IMR-90 (cell line): ENCODE measurements at regions not wholly inside any gene's neighbourhood (a gene's known extent, or its start where the extent isn't known, plus 50 kb on each side); places are given as distances from the start of the nearest gene placed in this dataset.

Experiments used
- ATAC-seq: fragments of 200-7000 bp; cut with Tn5 transposase; 2 replicates; pipeline ENCODE4 v1.9.1; 2020; ENCODE audit warnings: low read depth, mild to moderate bottlenecking, moderate library complexity
- BruUV-seq: library from RNA; stranded (reverse); fragments of 400-500 nt; replicated peaks from 2 replicates; lab custom pipeline; 2021; lab: Mats Ljungman, UMichigan
- CTCF ChIA-PET: fragments of 300-600 bp; formaldehyde crosslinking; extraction: SDS; loops from one replicate; lab custom pipeline; 2021; ENCODE audit warnings: antibody characterized with exemption; lab: Yijun Ruan, JAX
- POLR2A ChIA-PET: fragments of 300-600 bp; sonication (Branson Sonifier 250); formaldehyde crosslinking; loops from one replicate; lab custom pipeline; 2022; ENCODE audit warnings: antibody characterized with exemption; ENCODE audit not compliant: unreplicated experiment; lab: Charles Lee
- DNase-seq: peaks from one replicate; pipeline ENCODE4 v3.0.0; 2013
- H2AFZ ChIP-seq: replicated peaks from 2 replicates; pipeline ENCODE3; 2013; ENCODE audit warnings: low read length, mild to moderate bottlenecking; ENCODE audit not compliant: poor library complexity
- H2AK5ac ChIP-seq: 2 replicates; pipeline ENCODE4 v1.6.1; 2013; ENCODE audit warnings: low read depth, low read length, inconsistent platforms
- H2AK9ac ChIP-seq: replicated peaks from 2 replicates; pipeline ENCODE3; 2013; ENCODE audit warnings: mild to moderate bottlenecking, low read depth, low read length, moderate library complexity; ENCODE audit not compliant: poor library complexity
- H2BK120ac ChIP-seq: 2 replicates; pipeline ENCODE4 v1.6.1; 2013; ENCODE audit warnings: low read depth, low read length, inconsistent platforms
- H2BK15ac ChIP-seq: 3 replicates; pipeline ENCODE4 v1.6.1; 2013; ENCODE audit warnings: low read depth, low read length, inconsistent platforms
- H2BK20ac ChIP-seq: 2 replicates; pipeline ENCODE4 v1.6.1; 2013; ENCODE audit warnings: low read depth, mild to moderate bottlenecking, inconsistent platforms, low read length, moderate library complexity
- H2BK5ac ChIP-seq: 2 replicates; pipeline ENCODE4 v1.6.1; 2013; ENCODE audit warnings: mild to moderate bottlenecking, low read depth, low read length, inconsistent platforms; ENCODE audit not compliant: poor library complexity, severe bottlenecking
- H3K14ac ChIP-seq: replicated peaks from 2 replicates; pipeline ENCODE4 v1.6.1; 2013; ENCODE audit warnings: low read depth, low read length, inconsistent platforms
- H3K18ac ChIP-seq: 2 replicates; pipeline ENCODE4 v1.6.1; 2013; ENCODE audit warnings: low read depth, low read length, control low read depth
- H3K23ac ChIP-seq: 2 replicates; pipeline ENCODE4 v1.6.1; 2013; ENCODE audit warnings: low read depth, low read length, inconsistent platforms
- H3K27ac ChIP-seq: 2 replicates; pipeline ENCODE4 v1.5.1; 2013; ENCODE audit warnings: mild to moderate bottlenecking, control low read depth, low read length; ENCODE audit not compliant: insufficient read depth
- H3K27me3 ChIP-seq: 2 replicates; pipeline ENCODE4 v1.6.1; 2013; ENCODE audit warnings: low read length; ENCODE audit not compliant: control insufficient read depth, insufficient read depth
- H3K36me3 ChIP-seq: 2 replicates; pipeline ENCODE4 v1.6.1; 2013; ENCODE audit warnings: low read length, mixed read lengths; ENCODE audit not compliant: control insufficient read depth, insufficient read depth
- H3K4ac ChIP-seq: 2 replicates; pipeline ENCODE4 v1.6.1; 2013; ENCODE audit warnings: low read depth, low read length, inconsistent platforms
- H3K4me1 ChIP-seq: 2 replicates; pipeline ENCODE4 v1.6.1; 2013; ENCODE audit warnings: low read length, mixed read lengths; ENCODE audit not compliant: control insufficient read depth, insufficient read depth
- H3K4me2 ChIP-seq: 2 replicates; pipeline ENCODE4 v1.6.1; 2013; ENCODE audit warnings: low read depth, mild to moderate bottlenecking, control low read depth, low read length, moderate library complexity
- H3K4me3 ChIP-seq: 2 replicates; pipeline ENCODE4 v1.5.1; 2013; ENCODE audit warnings: low read depth, mild to moderate bottlenecking, control low read depth, low read length, moderate library complexity; ENCODE audit not compliant: insufficient read depth
- H3K56ac ChIP-seq: 2 replicates; pipeline ENCODE4 v1.6.1; 2013; ENCODE audit warnings: low read length, inconsistent platforms; ENCODE audit not compliant: insufficient read depth; ENCODE audit errors: extremely low read depth
- H3K79me1 ChIP-seq, 2 experiments: 2 replicates each; pipeline ENCODE4 v1.6.1; 2013; ENCODE audit warnings: low read length in 2 of 2, inconsistent platforms in 1 of 2, low read depth in 1 of 2
- H3K9ac ChIP-seq: 2 replicates; pipeline ENCODE4 v1.6.1; 2013; ENCODE audit warnings: low read depth, low read length, control low read depth
- H3K9me1 ChIP-seq: 2 replicates; pipeline ENCODE4 v1.6.1; 2013; ENCODE audit warnings: low read length, inconsistent platforms; ENCODE audit not compliant: insufficient read depth
- H3K9me3 ChIP-seq: 2 replicates; pipeline ENCODE4 v1.6.1; 2013; ENCODE audit warnings: low read length; ENCODE audit not compliant: control insufficient read depth, insufficient read depth
- H4K20me1 ChIP-seq: 2 replicates; pipeline ENCODE4 v1.6.1; 2013; ENCODE audit warnings: low read length, inconsistent platforms; ENCODE audit not compliant: insufficient read depth
- H4K5ac ChIP-seq: 2 replicates; pipeline ENCODE4 v1.6.1; 2013; ENCODE audit warnings: mild to moderate bottlenecking, low read depth, low read length, control low read depth
- H4K8ac ChIP-seq, 2 experiments: 2 replicates each; pipeline ENCODE4 v1.6.1; 2013; ENCODE audit warnings: low read depth in 2 of 2, low read length in 2 of 2, control low read depth in 1 of 2, inconsistent platforms in 1 of 2
- H4K91ac ChIP-seq: 2 replicates; pipeline ENCODE4 v1.6.1; 2013; ENCODE audit warnings: low read depth, low read length, inconsistent platforms; ENCODE audit not compliant: insufficient read depth
- RAD21 ChIP-seq: IDR thresholded peaks from 2 replicates; pipeline ENCODE4 v1.6.1; 2012; ENCODE audit warnings: low read length, improper control_type of control experiment
- USF2 ChIP-seq: fragments of 150-350 bp; IDR thresholded peaks from 2 replicates; pipeline ENCODE4 v1.6.1; 2017; ENCODE audit warnings: mild to moderate bottlenecking, antibody characterized with exemption, low read length, low read depth
- WGBS, 2 experiments: methylation state at CpG; one replicate each; pipeline versions ENCODE4 v1.1.5 to v1.1.7; 2013; ENCODE audit warnings: missing lambda C conversion rate in 2 of 2; ENCODE audit not compliant: insufficient read length in 1 of 2; ENCODE audit errors: extremely low coverage in 2 of 2; 5-methylcytosine and 5-hydroxymethylcytosine counted together
- dilution Hi-C: fragments of 300-500 bp; cut with HindIII; formaldehyde crosslinking; loops from one replicate; pipeline ENCODE4 v1.14.3; 2018; ENCODE audit warnings: low sequenced_read_pairs; ENCODE audit not compliant: unreplicated experiment
- in situ Hi-C: fragments of 300-500 bp; cut with MboI; formaldehyde crosslinking; loops from 3 replicates; pipeline ENCODE4 v1.14.3; 2019; ENCODE audit warnings: low sequenced_read_pairs, inconsistent platforms, mixed read lengths
- intact Hi-C: fragments of 100-400 bp; cut with micrococcal nuclease; formaldehyde crosslinking; loops from 2 replicates; pipeline ENCODE4 v1.10.0; 2022

GRCh38 chr2:9124231-9124741 is 82.3 kb upstream of the ASAP2 start:
- dilution Hi-C loops (no loop called here), in situ Hi-C loops (no loop called here), intact Hi-C loops (no loop called here)
- TF ChIP-seq RAD21 (no peak), USF2 (no peak)
- ATAC-seq (no peak), DNase-seq (no peak)
- no peak overlapping the region for H3K18ac ChIP-seq
- no peak overlapping the region for H2BK120ac ChIP-seq
- H3K4ac ChIP-seq, result no peak overlapping the region
- H3K23ac ChIP-seq, result no peak overlapping the region
- H3K79me1 ChIP-seq, result no peaks in the 10 kb centered on the region
- no peaks in the 10 kb centered on the region for H4K20me1 ChIP-seq
- BruUV-seq, result no TSS peak
- H3K4me2 ChIP-seq, result no peak overlapping the region
- H3K27me3 ChIP-seq, result no peaks in the 10 kb centered on the region; the same call in 1 of the 2 replicates
- ChIA-PET CTCF (no interaction called here), POLR2A (no interaction called here)
- no peaks in the 10 kb centered on the region for H3K36me3 ChIP-seq
- no peak overlapping the region for H3K14ac ChIP-seq
- H2BK5ac ChIP-seq, result no peak overlapping the region
- no peak overlapping the region for H3K4me3 ChIP-seq
- WGBS, 2 experiments, result 41% methylated on average over 3 of the region's 14 CpGs; no CpG with 5 or more reads in 1 of the 2 experiments
- H3K9me1 ChIP-seq, result peaks cover 3% of the 10 kb centered on the region; the same call in 1 of the 2 replicates
- H2BK20ac ChIP-seq, result no peak overlapping the region
- no peak overlapping the region for H4K8ac ChIP-seq
- H3K4me1 ChIP-seq, result no peaks in the 10 kb centered on the region
- no peak overlapping the region for H2BK15ac ChIP-seq
- no peak overlapping the region for H4K5ac ChIP-seq
- no peak overlapping the region; the same call in 1 of the 2 replicates for H4K91ac ChIP-seq
- H2AFZ ChIP-seq, result peak overlapping the region; percentile 35
- H3K27ac ChIP-seq, result no peak overlapping the region
- no peak overlapping the region for H3K9ac ChIP-seq
- H2AK5ac ChIP-seq, result no peak overlapping the region
- H2AK9ac ChIP-seq, result no peak overlapping the region
- H3K56ac ChIP-seq, result no peak overlapping the region
- no peaks in the 10 kb centered on the region; the same call in 1 of the 2 replicates for H3K9me3 ChIP-seq
